GM18873 (cell line): ENCODE measurements at regions not wholly inside any gene's neighbourhood (a gene's known extent, or its start where the extent isn't known, plus 50 kb on each side); places are given as distances from the start of the nearest gene placed in this dataset.

Source experiments
- ATAC-seq: cut with Tn5 transposase; IDR thresholded peaks from one replicate; pipeline ENCODE4 v1.9.1; 2021; ENCODE audit warnings: mild to moderate bottlenecking, moderate library complexity, moderate number of reproducible peaks; ENCODE audit not compliant: unreplicated experiment, low FRiP score

DNA sequence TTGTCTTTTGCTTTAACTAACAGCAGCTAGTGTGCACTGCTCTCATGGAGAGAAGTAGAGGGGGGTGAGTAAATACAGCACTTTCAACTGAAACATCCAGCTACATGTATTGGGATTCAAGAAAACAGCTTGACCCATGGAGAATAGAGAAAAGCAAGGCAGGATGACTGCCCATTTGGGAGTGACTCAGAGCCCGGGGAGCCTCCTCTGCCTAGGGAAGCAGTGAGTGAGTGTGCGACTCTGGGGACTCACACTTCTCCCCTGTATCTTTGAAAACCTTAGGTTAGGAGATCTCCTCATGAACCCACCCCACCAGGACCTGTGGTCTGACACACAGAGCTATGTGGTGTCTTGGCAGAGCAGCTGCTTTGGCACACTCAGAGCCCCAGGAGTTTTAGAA lies 82.0 kb upstream of the PTGFR start:
- no peak for ATAC-seq

DNA sequence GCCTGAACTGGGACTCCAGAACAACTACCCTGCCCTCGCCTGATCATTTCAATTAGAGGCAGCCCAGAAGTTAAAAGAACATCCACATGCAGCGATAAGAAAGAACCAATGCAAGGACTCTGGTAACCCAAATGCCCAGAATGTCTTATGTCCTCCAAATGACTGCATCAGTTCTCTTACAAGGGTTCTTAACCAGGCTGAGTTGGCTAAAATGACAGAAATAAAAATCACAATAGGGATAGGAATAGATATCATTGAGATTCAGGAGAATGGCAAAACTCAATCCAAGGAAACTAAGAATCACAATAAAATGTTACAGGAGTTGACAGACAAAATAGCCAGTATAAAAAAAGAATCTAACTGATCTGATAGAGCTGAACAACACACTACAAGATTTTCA lies 80.1 kb upstream of the PTGFR start:
- ATAC-seq, result no peak

DNA sequence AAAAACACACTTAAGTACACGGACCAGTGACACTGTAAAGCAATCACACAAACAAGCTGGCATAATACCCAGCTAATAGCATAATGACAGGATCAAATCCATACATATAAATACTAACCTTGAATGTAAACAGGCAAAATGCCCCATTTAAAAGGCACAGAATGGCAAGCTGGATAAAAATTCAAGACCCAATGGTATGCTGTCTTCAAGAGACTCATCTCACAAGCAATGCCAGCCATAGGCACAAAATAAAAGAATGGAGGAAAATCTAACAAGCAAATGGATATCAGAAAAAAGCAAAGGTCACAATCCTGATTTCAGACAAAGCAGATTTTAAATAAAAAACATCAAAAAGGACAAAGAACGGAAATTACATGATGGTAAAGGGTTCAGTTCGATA lies 79.1 kb upstream of the PTGFR start:
- no peak for ATAC-seq

DNA sequence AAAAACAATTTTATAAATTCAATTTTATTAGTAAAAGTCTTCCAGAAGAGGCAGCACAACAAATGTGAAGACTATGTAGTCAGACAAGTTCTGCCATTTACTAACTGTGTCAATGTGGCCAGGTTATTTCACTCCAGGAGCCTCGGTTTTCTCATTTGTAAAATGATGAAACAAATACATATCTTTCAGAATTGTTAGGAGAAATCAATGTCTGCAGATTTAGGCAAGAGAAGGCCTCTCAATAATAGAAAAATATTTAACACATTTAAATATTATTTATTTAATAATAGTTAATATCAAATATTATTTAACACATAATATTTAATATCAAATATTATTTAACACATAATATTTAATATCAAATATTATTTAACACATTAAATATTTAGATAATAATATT lies 75.6 kb upstream of the PTGFR start:
- no peak for ATAC-seq

DNA sequence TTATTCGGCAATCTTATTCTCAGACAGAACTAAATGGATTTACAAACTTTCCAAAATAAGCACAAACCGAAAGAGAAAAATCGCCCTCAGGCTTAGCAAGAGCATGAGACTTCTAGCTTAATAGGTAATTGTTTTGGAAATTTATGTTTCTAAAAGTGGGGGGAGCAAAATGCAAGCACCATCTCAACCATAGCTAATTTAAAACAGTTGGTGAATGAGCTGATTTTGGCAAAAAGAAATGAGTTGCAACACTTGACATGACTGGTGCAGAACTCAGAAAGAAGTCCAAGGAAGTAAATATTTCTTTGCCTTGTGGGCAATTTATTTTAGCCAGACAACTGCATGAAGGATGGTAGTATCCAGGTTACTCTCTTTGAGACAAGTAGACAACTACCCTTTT lies 71.5 kb upstream of the PTGFR start:
- no peak for ATAC-seq

DNA sequence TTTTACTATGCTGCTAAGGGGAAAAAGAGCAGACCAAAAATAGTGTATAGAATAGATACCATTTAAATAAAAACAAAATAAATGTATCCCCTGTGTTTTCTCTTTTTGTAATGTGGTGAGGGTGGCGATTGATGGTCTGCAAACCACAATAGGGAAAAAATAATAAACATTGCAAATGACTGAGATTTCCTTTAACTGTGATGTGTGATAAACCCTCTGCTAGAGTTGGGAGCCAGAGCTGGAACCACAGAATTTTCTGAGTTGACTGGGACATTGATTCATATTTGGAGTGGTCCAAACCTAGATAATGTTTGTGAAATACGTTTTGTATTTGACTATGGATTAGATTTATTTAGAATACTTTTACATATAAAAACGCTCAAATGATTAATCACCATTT lies 70.6 kb upstream of the PTGFR start:
- ATAC-seq, result no peak

DNA sequence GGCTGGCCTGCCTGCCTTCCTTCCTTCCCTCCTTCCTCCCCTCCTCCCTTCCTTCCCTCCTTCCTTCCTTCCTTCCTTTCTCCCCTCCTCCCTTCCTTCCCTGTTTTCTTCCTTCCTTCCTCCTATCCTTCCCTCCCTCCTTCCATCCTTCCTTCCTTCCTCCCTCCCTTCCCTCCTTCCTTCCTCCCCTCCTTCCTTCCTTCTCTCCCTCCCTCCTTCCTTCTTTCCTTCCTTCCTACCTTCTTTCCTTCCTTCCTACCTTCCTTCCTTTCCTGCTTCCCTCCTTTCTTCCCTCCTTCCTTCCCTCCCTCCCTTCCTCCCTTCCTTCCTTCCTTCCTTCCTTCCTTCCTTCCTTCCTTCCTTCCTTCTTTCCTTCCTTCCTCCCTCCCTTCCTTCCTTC lies 70.1 kb upstream of the PTGFR start:
- ATAC-seq, result no peak

DNA sequence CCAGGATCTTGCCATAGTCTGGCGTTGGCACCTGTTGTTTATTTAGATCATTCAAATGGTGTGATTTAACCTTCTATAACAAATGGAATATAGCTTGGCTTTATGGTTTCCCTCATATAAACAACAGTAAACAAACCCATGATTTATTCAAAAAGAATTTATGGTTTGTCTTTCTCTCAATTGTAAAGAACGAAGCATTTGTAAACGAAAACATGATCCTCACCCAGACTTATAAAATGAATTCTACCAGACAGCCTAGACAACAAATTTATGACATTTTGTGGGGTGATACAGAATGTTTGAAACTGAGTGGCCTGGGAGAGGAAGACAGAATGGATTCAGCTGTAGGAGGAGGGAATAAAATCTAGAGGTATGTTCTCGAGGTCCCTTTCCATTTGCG lies 66.1 kb upstream of the PTGFR start:
- ATAC-seq, result no peak

DNA sequence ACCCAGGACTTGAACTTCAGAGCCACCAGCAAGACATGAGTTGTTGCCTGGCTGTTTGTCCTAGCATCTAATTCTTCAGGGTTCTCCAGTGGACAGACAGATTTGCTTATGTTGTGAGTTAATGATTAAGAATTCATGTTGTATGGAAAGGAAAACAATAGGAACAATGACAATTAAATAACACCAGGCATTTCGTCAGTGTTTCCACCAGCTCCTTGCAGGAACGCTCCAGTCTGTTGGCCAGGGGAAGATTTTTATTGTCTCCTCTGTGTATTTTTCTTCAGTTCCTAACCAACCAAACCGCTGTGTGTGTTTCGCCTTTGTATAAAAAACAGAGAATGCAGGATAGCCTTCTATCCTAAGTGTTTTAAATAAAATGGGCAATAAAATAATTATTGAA lies 64.4 kb upstream of the PTGFR start:
- no peak for ATAC-seq

DNA sequence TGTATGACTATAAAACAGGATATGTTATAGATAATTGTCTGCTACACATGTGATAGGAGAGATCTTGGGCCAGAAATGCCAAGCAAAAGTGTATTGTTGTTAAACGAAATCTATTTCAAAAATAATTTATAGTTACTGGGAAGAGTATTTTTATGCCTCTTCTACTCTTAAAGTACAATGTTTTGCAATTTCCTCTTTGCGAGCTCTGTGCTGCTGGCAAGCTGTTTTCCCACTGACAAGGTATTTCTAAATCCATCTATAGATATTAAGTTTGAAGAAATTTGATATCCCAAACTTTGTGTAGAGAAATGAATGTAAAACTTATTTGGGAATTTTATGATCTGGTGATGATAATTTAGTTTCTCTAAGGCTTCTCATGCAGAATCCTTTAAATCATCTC lies 63.3 kb upstream of the PTGFR start:
- ATAC-seq, result no peak

DNA sequence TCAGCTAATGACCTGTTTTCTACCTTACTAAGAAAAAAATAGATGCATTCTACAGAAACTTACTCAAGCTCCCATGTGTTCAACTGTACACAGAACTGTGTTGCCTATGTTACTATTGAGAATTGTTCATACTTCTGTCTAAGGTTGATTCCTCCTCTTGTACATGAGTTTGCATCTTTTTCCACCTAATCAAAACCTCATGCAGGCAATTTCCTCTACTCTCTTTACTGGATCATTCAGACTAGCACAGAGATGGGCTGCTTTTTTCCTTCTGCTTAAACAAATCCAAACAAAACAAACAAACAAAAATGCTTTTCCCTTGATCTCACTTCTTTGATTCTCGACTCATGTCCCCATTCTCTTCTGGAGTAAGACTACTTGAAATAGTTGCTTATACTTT lies 58.8 kb upstream of the PTGFR start:
- ATAC-seq, result no peak

DNA sequence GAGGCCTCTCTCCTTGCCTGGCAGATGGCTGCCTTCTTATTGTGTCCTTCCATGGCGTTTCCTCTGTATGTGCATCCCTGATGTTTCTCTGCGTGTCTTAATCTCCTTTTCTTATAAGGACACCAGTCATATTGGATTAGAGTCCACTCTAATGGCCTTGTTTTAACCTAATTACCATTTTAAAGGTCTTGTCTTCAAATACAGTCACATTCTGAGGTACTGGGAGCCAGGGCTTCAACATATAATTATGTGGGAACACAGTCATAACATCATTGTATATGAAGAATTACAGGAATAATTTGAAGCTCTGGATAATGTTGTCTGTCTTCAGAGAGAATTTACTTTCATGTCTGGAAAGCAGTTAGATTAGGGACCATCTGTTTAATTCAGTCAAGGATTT lies 56.4 kb upstream of the PTGFR start:
- no peak for ATAC-seq

DNA sequence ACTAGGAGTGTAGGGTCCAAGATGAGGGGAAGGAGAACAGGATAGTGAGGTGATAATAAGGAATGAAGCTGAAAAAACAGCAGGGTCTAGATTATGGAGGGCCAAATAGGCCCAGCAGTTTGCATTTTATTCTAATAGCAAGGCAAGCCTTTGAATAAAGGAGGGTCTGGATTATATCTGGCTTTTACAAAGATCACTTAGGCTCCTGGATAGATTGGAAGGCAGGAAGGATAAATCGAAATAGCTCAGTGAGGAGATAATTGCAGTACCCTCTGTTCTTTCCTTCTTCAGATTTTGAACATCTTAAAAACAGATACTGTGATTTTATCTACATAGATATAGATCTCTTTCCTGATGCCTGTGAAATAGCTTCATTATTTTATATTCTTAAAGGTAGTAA lies 53.8 kb upstream of the PTGFR start:
- no peak for ATAC-seq

DNA sequence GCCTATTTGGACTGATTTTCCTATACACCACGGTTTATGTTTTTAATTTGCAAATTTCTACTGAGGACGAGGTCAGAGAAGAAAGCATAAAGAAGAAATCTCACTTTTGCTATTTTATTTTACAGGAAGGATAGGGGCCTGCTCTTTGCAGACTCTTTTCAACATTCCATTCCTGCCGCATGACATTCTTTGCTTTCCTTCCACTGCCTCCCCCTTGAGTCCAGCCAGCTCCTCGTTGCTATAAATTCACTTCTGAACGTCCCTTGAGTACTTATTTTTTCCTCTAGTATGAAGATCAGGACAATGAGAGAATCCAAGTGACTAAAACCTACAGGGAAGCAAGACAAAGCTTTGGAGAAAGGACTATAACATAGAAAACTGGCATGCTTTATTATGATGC lies 53.4 kb upstream of the PTGFR start:
- ATAC-seq, result no peak

DNA sequence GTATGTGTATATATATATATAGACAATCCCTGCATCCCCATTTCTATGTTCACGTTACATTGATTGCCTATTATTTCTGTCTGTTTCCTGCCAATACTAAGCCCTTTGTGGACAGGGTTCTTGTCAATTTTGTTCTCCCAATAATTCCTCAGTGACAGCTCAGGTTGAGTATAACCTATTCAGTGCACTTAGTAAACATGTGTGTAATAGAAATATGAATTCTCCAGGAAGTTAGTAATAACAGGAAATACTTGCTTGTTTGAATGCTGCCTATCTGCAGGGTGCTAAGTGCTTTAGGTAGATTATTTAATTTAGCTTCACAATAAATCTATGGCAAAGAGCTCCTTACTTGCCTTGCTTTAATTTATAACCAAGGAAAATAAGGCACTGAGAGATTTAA lies 52.8 kb upstream of the PTGFR start:
- no peak for ATAC-seq

DNA sequence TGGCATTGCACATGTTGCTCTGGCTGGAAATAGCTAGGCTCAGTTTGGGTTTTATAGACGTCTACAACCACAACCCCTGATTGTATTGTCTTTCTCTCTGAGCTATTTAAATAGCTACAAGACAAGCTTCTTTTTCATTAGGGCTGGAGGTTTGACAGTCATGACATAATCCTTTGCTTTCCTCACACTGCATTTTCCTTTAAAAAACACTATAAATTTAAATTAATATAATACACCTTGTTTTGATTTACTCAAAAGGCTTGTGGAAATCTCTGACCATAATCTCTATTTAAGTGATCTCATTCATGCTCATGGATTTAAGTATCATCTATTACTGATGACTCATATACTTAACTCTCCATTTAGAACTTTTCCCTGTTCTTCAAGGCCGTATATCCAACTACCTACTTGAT lies 50.4 kb upstream of the PTGFR start:
- no peak for ATAC-seq
